GM12872 (cell line): ENCODE measurements at regions not wholly inside any gene's neighbourhood (a gene's known extent, or its start where the extent isn't known, plus 50 kb on each side); places are given as distances from the start of the nearest gene placed in this dataset.

Experiments used
- TF ChIP-seq, protein P1 (sequence below): IDR thresholded peaks from 3 replicates; pipeline ENCODE4 v1.5.1; 2011; ENCODE audit warnings: low read depth, mild to moderate bottlenecking, low read length, moderate library complexity; ENCODE audit not compliant: insufficient read depth

DNA sequence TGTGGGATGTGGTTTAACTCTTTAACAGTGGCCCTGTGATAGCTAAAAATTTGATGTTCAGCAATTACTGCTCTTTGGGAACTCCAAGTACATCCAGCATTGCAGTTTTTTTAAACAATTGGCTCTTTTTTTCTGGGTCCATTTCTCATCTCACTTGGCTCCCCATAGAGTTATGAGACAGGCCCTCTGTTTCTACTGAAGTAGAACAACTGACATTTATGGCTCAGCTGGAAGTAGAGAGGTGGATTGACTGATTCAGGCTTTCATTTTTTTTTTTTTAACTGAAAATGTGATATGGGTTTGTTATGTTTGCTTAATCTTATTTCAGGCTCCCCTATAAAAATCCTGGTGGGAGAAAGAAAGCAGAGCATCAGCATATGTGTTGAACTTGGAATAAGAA, 96.6 kb upstream of the CD180 start:
- TF ChIP-seq, protein P1, sequence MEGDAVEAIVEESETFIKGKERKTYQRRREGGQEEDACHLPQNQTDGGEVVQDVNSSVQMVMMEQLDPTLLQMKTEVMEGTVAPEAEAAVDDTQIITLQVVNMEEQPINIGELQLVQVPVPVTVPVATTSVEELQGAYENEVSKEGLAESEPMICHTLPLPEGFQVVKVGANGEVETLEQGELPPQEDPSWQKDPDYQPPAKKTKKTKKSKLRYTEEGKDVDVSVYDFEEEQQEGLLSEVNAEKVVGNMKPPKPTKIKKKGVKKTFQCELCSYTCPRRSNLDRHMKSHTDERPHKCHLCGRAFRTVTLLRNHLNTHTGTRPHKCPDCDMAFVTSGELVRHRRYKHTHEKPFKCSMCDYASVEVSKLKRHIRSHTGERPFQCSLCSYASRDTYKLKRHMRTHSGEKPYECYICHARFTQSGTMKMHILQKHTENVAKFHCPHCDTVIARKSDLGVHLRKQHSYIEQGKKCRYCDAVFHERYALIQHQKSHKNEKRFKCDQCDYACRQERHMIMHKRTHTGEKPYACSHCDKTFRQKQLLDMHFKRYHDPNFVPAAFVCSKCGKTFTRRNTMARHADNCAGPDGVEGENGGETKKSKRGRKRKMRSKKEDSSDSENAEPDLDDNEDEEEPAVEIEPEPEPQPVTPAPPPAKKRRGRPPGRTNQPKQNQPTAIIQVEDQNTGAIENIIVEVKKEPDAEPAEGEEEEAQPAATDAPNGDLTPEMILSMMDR, result no peak

DNA sequence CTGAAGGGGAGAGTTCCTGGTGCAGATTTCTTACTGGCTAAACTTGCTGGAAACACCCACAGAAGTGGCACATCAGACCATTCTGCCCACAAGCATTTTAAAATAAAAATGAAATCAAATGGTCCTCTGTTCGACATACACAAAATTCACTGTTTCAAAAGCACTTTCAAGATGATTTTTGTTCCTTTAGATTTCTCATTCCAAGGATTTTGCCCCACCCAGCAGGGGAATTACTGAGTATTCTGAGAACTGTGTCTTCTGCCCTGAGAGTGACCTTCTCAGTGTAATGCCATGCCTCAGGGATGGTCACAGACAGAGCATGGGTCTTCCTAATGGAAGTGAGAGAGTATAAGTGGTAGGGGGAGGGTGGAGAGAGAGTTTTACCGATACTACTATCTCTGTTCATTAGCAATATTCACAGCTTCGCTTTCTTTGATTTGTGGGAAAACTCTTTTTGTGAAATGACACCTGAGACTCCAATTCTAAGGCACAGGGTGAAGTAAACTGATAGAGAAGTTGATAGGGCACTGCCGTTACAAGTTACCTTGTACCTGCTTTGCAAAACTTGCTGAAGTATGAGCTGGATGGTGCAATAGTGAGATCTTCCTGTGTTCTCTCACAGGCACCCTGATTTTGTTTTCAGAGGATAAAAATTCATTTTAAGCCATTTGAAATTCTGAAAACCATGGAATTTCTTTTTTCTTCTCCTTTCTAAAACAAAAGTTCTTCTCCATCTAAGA, 95.8 kb upstream of the CD180 start:
- TF ChIP-seq, protein P1, result no peak

DNA sequence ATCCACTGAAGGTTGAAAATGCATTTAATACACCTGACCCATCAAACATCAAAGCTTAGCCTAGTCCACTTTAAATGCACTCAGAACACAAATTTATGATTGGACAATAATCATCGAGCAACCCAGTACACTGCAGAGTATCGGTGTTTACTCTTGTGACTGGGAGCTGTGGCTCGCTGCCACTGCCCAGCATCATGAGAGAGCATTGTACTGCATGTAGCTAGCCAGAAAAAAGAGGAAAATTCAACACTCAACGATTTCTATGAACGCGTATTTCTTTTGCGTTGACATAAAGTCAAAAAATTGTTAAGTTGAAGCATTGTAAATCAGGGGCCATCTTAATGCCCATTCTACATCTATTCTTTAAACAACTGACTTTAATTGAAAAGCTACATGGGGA, 95.1 kb upstream of the CD180 start:
- TF ChIP-seq, protein P1, result no peak

DNA sequence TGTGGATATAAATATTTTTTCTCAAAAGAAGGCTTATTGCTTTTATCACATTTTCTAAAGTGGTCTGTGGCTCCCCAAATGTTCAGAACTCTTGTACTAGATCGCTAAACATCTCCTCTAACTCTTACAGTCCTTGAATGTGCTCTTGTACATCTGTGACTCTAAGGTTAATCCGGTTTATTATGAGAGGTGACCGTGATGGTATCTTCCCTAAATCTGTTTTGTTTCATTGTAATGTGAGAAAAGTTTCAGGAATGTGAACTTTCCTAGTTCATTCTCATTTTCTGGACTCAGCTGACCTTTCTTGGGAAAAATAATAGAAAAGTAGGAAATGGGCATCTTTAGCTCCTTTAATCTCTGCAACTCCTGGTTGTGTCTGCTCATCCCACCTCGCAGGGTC, 94.5 kb upstream of the CD180 start:
- TF ChIP-seq, protein P1, result no peak

DNA sequence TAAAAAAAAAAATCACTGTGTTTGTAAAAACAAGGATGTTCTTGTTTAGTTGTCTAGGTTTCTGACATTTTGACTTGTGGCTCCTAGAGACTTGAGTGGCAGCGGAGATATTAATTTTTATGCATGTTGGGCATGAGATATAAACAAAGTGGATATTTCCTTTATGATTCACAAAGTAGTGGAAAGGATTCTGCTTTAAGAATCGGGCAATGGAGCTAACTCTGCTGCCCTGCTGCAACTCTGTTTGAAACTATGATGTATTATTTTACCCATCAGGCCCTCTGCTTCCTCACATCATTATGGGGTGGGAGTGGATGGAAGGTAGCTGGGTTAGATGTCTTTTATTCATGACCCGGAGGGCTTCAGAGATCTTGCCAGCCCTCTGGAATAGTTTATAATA, 94.1 kb upstream of the CD180 start:
- TF ChIP-seq, protein P1, result no peak

DNA sequence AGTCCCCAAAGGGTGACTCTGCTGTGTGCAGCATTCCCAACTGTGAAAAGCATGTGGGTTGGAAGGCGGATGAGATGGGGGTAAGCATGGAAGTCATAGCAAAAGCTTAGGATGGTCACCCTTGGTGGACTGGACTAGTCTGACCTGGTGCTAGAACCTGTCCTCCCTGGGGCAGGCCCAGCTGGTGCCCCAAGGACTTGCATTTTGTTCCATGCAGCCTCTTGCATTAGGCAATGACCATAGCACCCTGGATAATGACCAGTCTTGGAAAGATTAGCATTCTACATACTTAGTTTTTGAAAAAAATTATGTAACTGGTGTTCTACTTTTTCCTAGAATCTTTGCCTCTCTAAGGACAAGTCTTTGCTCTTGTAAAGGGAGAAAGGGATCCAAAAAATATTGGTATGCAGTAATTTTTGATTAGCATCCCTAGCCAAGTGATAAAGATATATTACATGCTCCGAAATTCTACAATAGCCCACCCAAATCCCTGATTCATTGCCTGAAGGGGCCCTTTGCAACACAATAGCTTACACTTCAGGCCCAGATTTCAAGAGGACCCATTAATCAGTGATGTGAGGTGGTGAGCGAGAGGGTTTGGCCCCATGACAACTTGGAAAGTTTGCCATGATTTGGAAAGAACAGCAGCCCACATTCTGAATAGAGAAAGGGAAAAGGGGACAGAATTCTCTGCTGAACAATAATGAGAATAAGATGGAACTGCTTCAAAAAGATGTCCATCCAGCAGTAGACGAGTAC, 93.3 kb upstream of the CD180 start:
- TF ChIP-seq, protein P1, result no peak

DNA sequence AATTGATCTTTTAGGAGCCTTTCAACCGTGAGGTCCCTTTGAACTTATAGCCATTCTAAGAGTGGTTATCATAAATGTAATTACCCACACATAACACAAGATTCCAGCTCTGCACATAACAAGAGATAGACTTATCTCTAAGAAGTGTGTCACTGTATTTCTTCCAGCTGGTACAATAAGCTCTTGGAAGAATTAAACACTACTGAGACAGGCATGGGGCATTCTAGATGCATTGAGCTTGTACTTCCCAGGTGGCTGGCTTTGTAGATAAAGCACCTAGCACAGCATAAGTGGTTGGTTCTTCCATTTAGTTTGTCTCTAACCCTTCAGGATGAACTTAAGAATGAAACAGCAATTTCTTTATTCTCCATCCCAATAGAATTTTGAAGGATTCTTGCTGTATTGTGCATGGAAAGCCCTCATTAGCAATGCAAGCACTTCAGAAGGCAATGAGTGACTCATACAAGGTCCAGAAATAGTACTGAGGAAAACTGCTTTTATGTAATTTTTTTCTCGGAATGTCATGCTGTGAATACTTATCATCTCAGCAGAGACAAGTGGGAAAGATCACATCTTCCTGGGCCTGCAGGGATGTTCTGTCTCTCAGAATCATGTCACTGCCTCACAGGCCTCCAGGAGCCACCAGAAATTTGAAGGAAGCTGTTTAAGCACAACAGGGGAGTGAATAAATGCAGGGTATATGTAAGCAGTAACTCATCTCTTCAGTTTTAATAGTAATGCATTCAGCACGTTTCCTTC, 91.1 kb upstream of the CD180 start:
- TF ChIP-seq, protein P1, result no peak
